GM21447 (cell line): ENCODE measurements at regions not wholly inside any gene's neighbourhood (a gene's known extent, or its start where the extent isn't known, plus 50 kb on each side); places are given as distances from the start of the nearest gene placed in this dataset.

Source experiments
- ATAC-seq: cut with Tn5 transposase; IDR thresholded peaks from one replicate; pipeline ENCODE4 v1.9.1; 2021; ENCODE audit not compliant: unreplicated experiment

DNA sequence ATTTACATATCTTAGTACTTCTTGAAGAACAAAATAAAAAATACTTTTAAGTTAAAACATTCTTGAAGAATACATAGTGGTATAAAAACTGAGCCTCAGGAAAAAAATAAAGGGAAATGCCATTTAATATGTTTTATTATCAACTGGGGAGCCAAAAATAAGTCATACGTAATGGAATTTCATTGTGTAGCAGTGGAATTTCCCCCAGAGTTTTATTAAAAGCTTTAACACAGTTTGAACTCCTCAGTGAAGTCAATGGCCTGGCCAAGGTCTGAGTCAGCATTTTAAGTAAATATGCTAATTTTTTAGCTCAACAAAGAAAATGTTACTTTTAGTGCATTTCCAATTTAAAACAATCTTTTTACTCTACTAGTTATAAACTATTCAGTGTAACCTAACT lies 350.1 kb upstream of the ATP2B1 start:
- no peak for ATAC-seq

DNA sequence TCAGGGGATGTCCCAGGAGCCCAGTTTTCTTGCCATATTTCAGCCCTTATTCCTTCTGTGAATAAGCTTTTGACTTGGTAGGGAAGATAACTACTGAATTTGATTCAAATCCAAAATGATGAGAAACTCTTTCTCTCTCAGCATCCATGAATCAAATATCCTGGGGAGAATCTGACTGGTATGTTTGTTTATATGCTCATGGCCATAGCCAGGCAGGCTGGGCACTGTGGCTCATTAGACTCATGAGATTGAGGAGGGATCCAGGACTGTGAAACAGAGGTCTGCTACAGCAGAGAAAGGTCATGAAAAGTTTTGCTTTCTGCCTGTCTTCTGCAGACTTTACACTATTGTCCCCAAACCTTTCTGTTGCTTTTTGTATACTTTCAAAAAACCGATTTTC lies 346.4 kb upstream of the ATP2B1 start:
- no peak for ATAC-seq

DNA sequence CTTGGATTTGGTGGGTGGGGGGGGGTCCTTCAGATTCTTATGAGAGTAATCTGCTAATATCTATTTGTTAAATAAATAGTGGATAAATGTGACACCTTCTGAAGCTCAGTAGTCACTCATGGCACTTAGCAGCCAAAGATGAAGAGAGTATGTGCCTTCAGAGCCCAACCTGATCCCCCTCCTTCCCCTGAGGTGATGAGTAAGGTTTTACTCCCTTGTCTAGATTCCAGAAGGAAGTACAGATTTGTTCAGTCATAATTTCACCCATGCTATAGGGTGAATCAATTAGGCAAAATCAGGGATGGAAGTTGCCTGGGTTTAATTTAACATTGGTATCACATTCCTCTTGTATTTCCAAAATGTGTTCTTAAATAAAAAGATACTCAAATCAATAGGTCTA lies 340.3 kb upstream of the ATP2B1 start:
- ATAC-seq = no peak

DNA sequence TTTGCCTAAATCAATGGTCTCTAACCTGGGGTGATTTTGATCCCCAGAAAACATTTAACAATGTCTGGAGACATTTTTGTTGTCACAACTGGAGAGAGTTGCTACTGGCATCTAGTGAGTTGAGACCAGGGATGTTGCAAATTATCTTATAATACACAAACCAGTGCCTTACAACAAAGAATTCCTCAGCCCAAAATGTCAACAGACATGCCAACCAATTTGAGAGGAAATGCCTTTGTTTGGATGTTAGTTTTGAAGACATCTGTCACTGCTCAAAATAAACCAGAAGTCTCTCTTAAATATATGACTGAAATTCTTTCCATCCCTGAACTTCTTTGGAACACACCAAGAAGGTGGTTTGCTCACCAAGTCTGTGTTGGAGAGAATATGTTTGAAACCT lies 336.9 kb upstream of the ATP2B1 start:
- no peak for ATAC-seq

DNA sequence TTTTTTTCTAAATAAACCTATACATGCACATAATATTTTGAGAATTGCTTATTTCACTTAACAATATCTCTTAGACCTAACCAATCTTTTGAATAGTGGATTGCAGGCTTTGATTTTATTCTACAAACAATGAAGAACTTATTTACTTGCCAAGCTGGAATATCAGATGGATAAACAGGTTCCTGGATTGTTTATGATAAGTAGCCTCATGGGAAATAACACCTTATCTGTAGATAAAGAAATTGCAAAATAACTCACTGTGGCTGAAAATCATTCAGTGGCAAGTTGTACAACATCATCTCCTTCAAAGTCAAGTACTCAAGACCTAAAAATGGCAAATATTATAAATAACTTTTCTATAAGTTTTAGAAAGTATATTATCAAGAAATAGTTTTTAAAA lies 335.4 kb upstream of the ATP2B1 start:
- ATAC-seq = no peak

DNA sequence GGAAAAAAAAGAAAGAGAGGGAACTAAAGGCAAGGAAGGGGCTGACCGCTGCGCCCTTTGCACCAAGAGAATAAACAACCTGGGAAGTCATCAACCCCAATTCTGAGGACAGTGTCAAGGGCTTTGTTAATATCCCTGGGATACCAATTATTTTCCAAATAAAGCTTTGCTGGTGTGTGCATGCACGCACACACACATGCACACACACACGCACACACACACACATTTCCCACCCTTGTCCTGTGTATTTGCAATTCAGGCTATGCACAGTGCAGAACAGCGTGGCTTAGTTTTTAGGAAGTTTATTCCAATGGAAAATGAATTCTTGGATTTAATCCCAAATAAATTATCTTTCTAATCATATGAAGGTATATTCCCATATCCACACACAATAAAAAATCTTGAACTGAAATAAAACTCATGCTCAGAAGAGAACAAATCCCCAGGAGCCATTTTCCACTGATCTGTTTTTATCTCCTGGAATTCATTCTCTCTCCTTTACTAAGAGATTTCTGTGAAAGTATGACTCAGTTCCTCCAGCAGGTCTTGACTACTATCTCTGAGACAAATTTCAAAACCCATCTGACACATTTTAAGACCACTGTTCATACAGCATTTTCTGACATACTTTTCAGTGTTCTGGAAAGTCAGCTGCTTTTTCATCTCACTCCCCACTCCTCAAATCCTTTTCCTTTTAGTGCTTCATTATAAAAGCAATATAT lies 334.4 kb upstream of the ATP2B1 start:
- ATAC-seq = no peak

DNA sequence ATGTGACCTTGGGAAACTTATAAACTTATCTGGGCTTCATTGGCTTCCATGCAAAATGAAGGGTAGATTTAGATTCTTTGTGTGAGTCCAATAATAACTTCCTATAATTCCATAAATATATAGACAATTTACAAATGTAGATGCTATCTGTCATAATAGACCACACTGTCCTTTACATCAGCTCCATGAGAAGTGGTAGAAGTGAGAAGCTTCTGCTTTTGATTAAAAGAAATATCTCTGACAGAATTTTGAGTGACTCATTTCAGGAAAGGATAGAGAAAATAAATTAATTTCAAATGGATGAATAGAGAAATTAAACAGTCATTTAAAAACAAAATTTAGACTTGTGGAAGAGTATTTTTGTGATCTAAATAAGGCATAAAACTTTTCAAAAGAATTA lies 329.7 kb upstream of the ATP2B1 start:
- no peak for ATAC-seq

DNA sequence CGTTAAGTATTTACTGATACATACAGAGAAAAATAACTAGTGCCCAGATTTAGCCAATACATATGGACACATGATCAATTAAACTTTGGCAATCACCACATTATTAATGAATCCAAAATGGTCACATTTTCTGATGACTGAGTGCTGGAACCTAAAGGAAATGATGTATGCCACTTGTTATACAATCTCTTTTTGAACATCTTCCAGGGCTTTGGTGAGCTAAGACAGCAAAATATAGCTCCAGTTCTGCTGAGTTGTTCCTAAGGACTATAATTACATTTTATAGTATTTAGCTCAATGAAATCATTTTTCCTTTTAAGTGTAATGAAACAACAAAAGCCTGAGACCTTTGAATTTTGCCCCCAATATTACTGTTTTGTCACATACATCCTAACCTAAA lies 329.1 kb upstream of the ATP2B1 start:
- ATAC-seq = no peak

DNA sequence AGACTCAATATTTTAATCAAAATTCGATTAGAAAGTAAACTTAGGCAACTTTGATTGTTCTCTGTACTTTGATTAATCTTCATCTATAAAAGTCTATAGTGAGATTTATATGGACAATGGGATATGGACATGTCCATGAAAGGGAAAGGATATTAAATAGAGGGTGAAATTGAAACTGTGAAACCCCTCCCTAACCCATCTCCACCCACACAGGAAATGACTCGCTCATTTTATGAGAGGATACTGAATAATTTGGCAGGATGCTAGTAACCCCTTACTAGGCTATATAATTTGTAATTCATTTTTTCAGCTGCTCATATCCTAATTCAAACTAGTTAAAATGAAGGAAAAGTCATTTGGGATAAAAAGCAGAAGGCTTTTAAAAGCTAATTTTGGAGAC lies 328.0 kb upstream of the ATP2B1 start:
- ATAC-seq = no peak

DNA sequence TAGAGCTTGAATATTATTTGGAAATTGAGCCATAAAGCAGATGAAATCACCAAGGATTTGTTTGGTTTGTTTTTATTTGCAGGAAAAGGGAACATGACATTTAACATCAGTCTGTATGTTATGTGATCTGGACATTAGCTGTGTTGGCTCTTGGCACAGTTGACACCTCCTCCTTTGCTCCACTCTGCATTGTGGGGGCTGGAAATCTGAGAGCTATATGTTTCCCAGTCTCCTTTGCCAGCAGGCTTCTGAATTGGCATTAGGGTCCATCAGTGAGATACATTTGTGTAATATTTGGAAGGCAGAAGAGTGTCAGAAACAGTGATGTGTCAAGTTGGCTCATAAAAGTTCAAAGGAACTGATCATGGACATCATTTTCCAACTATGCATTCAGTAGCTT lies 322.1 kb upstream of the ATP2B1 start:
- no peak for ATAC-seq

DNA sequence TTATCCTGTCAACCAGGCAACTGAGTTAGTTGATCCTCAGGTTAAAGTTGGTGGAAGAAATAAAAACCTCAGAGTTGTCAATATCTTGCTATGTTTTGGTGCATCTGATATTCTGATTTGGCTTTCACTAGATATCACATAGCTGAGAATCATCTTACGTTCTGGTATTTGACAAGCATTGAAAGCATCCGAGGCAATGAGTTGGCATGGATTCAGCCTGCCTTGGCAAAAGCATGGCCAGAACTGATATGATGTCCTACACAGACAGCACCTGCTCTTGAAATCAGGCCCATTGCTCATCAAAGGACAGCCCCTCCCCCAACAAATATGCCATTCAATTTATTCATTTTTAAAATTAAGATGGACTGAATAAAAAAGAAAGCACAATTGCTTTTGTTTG lies 320.7 kb upstream of the ATP2B1 start:
- no peak for ATAC-seq

DNA sequence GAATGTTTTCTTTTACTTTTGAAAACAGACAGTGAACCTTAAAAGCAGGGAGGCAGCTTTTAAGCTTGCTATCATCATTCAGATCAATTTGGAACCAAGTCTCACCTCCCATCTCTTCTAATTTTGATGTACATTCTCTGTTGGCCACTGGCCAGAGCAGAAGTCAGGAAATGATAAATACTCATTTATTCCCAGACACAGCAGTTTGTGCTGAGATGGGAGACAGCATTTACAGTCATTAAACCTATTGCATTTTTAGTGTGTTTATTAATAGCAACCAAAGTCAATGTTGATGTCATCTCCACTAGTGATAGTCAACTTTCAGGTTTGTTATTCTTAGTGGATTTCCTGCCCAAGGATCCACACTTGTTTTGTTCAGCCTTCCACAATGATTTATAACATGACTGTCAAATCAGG lies 320.0 kb upstream of the ATP2B1 start:
- ATAC-seq = no peak

DNA sequence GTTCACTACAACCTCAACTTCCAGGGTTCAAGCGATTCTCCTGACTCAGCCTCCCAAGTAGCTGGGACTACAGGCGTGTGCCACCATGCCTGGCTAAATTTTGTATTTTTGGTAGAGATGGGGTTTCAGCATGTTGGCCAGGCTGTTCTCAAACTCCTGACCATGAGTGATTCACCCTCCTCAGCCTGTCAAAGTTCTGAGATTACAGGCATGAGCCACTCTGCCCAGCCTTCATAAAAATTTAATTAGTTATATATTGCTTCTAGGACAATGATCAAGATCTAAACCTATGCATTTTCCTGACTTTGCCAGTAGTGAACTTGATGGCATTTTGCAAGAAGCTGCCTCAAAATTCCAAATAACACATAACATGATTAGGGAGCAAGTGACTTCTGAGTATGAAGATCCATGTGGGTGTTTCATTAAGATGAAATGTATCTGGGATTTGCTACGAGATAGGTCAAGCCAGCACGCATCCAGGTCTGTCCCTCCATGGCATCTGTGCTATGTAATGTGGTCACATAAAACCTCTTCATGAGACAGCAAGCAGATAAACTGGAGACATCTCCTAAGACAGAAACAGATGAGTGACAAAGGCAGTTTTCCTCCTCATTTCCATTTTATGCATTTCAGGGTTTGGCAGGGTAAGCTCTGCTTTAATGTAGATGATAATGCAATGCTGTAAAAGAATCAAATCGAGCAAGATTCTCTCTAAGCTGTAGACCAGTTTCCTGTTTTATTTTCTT lies 319.4 kb upstream of the ATP2B1 start:
- no peak for ATAC-seq

DNA sequence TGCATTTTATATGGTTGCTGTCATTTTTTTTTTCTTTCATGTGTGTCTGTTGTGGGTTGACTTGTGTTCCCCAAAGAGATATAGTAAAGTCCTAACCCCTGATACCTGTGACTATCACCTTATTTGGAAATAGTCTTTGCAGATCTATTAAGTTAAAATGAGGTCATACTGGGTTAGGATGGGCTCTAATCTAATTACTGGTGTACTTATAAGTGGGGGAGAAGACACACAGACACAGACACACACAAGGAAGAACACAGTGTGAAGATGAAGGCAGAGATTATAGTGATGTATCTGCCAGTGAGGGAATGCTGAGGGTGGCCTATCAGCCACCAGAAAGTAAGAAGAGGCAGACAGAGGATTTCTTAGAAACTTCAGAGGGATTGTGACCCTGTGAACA lies 318.4 kb upstream of the ATP2B1 start:
- no peak for ATAC-seq

DNA sequence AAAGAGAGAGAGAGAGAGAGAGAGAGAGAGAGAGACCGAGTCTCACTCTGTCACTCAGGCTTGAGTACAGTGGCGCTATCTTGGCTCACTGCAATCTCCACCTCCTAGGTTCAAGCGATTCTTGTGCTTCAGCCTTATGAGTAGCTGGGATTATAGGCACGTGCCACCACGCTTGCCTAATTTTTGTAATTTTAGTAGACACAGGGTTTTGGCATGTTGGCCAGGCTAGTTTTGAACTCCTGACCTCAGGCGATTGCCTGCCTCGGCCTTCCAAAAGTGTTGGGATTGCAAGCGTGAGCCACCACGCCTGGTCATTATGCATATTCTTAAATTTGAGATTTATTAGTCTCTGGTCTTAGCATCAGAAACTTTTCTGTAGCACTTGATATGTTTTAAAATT lies 317.9 kb upstream of the ATP2B1 start:
- no peak for ATAC-seq

DNA sequence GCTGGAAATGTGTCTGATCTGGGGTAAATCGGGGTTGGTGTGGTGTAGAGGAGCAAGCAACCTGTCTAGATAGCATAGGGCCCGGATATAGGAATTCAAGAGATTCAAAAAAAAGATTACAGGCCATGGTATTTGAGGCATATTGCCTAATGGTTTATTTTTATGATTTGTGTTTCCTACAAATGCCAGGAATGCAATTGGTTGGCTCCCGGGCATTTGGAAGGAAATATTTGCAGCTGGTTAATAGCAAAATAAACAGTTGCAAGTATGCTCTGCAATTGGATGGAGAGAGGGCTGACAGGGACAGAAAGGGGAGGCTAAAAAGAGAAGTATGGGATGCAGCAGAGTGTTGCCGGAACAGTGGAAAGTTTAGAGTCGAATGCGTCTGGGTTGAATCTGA lies 315.6 kb upstream of the ATP2B1 start:
- no peak for ATAC-seq

DNA sequence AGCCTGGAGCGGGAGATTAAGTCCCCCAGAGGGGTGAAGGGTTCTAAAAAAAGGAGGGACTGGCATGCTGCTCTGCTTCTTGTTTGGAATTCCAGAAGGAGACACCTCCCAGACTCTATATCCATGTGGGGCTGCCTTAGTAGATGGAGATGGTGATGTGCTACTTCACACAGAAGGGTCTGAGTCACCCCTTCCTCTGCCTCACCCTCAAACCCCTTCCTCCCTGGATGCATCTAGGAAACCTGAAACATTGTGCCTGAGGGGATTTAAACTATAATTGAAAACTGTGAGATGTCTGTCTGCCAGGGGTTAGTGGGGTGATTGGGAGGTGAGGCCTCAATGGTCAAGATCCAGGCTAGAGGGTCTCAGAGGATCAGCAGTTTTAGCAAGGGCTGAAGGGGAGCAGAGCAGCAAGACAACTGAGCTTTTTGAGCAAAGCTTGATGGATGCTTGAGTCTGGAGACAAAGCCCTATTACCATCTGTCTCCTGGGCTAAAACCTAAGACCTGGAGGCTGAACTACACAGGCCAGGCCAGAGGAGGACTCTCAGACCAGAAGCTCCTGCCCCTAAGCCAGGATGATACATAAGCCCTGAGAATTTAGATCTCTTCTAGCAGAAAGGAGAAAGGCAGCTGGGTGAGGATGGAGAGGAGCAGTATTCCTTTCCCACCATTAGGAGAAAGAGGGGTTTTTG lies 314.7 kb upstream of the ATP2B1 start:
- ATAC-seq = no peak

DNA sequence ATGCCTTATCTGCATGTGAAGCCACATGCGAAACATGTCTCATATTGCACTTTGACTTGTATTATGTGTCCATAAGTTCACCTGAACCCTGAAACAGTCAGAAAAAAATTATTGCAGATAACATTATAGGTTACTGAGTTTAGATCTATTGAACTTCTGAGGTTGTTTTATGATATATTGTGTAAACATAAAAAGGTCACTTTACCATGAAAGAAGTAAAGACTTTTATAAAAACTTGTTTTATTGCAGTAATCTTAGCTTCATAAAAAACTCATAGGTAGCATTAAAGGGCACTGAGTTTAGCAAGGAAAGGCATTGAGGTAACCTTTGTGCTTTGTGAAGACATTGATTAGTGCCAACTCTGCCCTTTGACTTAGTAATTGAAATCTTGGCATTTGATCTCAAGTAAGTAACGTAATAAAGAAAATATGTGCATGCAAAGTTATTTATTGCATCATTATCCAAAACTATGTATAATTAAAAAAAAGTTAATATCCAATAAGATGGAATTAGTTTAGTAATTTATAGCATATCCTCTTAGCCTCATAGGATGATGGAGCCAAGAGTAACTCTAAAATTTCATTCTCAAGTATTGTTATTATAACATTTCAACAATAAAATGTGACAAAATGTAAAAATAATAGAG lies 313.3 kb upstream of the ATP2B1 start:
- no peak for ATAC-seq

DNA sequence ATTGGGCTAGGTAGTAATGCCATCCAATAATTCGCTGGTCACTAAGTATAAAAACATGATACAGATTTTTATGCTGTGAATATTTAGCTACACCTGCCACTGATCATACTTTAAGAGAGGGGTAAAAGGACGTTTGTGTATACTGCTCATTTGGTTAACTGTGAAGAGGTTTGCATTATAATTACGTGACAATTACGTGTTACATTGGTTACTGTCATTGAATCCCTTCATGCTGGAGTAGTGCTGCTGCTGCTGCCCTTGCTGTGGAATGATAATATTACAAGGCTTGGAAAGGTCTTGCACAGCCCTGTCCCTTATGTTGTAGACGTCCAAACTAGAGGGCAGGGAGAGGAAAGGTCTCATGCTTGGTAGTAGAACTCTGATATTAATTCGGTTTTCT lies 312.2 kb upstream of the ATP2B1 start:
- no peak for ATAC-seq

DNA sequence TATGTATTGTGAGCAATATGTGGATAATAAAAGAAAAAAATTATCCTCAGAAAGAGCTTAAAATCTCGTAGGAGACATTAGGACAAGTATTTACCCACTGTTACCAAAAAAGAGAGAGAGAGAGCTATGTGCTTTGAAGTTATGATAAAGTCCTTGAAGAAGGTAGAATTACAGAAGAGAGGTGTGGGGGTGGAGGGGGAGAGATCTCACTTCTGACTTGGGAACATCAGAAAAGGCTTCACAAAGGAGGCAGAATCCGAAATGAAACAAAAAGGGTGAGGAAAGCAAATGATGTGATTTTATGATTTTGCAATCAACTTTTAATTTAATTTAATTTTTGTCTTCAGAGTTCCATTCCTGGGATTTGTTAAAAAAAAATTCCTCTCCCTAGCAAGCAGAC lies 311.8 kb upstream of the ATP2B1 start:
- no peak for ATAC-seq

DNA sequence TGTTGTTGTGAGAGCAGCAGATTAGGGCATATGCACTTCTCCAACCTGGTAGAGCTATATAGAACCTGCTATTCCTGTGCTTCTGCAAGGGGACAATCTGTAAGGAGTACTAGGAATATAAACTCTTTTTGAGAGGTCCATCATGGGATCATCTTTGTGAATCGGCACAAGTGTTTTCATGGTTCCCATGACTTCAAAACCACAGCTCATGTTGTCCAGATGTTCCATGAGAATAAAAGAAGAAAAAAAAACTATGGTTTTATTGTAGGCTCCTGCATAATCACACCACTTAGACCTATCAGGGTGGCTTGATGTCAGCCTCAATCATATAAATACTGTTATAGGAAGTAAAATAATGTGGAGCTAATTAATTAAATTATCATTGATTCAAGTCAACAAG lies 311.4 kb upstream of the ATP2B1 start:
- no peak for ATAC-seq

DNA sequence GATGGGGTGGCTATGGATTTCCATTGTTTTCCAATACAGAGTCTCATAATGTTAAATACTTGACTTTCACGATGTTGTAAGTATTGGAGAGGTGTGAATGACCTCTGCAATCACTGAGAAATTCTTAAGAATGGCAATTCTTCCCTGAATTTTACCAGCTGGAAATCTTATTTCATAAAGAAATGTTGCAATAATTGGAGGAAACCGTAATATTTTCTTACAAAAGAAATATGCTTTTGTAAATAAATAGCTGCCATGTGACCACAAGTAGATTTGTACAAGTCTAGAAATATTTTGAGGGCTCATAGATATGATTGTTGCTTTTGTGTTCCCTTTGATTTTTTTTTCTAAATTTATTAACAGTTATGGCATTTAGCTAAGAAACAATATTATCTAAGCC lies 308.7 kb upstream of the ATP2B1 start:
- no peak for ATAC-seq
